Kidney (tissue), 13 donors: ENCODE measurements at regions not wholly inside any gene's neighbourhood (a gene's known extent, or its start where the extent isn't known, plus 50 kb on each side); places are given as distances from the start of the nearest gene placed in this dataset.

Experiments used
- DNase-seq, 5 donors: peaks; one replicate each; pipeline ENCODE4 v3.0.0-alpha.2; 2013 to 2020
- FAIRE-seq: peaks from 2 replicates; lab custom pipeline; 2012; peaks lifted over from hg19 to GRCh38; lab: Jason Lieb, UNC
- H3K27ac ChIP-seq, 2 donors: one replicate each; pipeline ENCODE4 v1.7.0; 2013; ENCODE audit warnings: low read depth in 2 of 2, low read length in 2 of 2, inconsistent platforms in 1 of 2
- H3K27me3 ChIP-seq: one replicate; pipeline ENCODE4 v1.7.1; 2013; ENCODE audit warnings: low read length, inconsistent platforms; ENCODE audit not compliant: control insufficient read depth, insufficient read depth
- H3K36me3 ChIP-seq, 3 donors: one replicate each; pipeline versions ENCODE4 v1.7.0 to v1.7.1; 2013; ENCODE audit warnings: low read length in 3 of 3, control low read depth in 1 of 3, inconsistent platforms in 1 of 3; ENCODE audit not compliant: insufficient read depth in 3 of 3, control insufficient read depth in 2 of 3
- H3K4me1 ChIP-seq, 3 donors: one replicate each; pipeline versions ENCODE4 v1.7.0 to v1.7.1; 2013; ENCODE audit warnings: low read length in 3 of 3, inconsistent platforms in 1 of 3, low read depth in 1 of 3; ENCODE audit not compliant: control insufficient read depth in 2 of 3, insufficient read depth in 2 of 3
- H3K4me3 ChIP-seq, 3 donors: one replicate each; pipeline versions ENCODE4 v1.7.0 to v1.8.1; 2013; ENCODE audit warnings: low read length in 3 of 3, control low read depth in 1 of 3, inconsistent platforms in 1 of 3
- H3K9ac ChIP-seq, 3 donors: one replicate each; pipeline versions ENCODE4 v1.7.0 to v1.7.1; 2013; ENCODE audit warnings: low read length in 3 of 3, control low read depth in 1 of 3, inconsistent platforms in 1 of 3
- H3K9me3 ChIP-seq, 3 donors: one replicate each; pipeline versions ENCODE4 v1.7.0 to v1.7.1; 2013; ENCODE audit warnings: low read length in 3 of 3, control low read depth in 1 of 3, inconsistent platforms in 1 of 3; ENCODE audit not compliant: control insufficient read depth in 2 of 3, insufficient read depth in 1 of 3
- CTCF ChIP-seq: IDR thresholded peaks from 3 replicates; pipeline ENCODE4 v1.5.1; 2012; ENCODE audit warnings: mild to moderate bottlenecking, moderate library complexity, borderline replicate concordance; ENCODE audit not compliant: insufficient read depth; ENCODE audit errors: extremely low read depth
- intact Hi-C: fragments of 100-400 bp; cut with DNase I; formaldehyde crosslinking; loops from one replicate; pipeline ENCODE4 v1.11.1; 2022
- donor health status: control.
- donor health status: control.
- donor health status: control.
- donor health status: control.
- donor health status: control.
- donor health status: DM: yes; HTN: yes; CAD: no.
- donor health status: Normal renal cell carcinoma (clear cell type).

- no peaks in the 10 kb centered on the region for H3K4me1 ChIP-seq
- no peaks in the 10 kb centered on the region for H3K9me3 ChIP-seq
- H3K27ac ChIP-seq: no peak overlapping the region
- TF ChIP-seq CTCF: no peak
- no peaks in the 10 kb centered on the region for H3K36me3 ChIP-seq
- no peak overlapping the region for H3K4me3 ChIP-seq
- DNase-seq: no peak
- FAIRE-seq: no peak
- H3K9ac ChIP-seq: no peak overlapping the region
- intact Hi-C loops: no loop called here
- H3K27me3 ChIP-seq: no peaks in the 10 kb centered on the region
Measured at GRCh38 chr5:153899746-153900145, 139.0 kb downstream of the FAM114A2 start.

GRCh38 chr5:153896701-153897100 lies 142.0 kb downstream of the FAM114A2 start:
- no peak for TF ChIP-seq CTCF
- peak in 2 of 5 donors; percentile 49 to 65 for DNase-seq
- Histone ChIP-seq H3K27ac (no peak overlapping the region), H3K9ac (no peak overlapping the region), H3K4me1 (no peaks in the 10 kb centered on the region), H3K9me3 (no peaks in the 10 kb centered on the region), H3K4me3 (no peak overlapping the region), H3K27me3 (no peaks in the 10 kb centered on the region), H3K36me3 (no peaks in the 10 kb centered on the region)
- no peak for FAIRE-seq
- intact Hi-C loops: no loop called here

GRCh38 chr5:153896117-153896516 lies 142.6 kb downstream of the FAM114A2 start:
- Histone ChIP-seq H3K9ac (no peak overlapping the region), H3K4me3 (no peak overlapping the region), H3K9me3 (no peaks in the 10 kb centered on the region), H3K27ac (no peak overlapping the region), H3K27me3 (no peaks in the 10 kb centered on the region), H3K4me1 (no peaks in the 10 kb centered on the region), H3K36me3 (no peaks in the 10 kb centered on the region)
- intact Hi-C loops: no loop called here
- FAIRE-seq: no peak
- no peak for TF ChIP-seq CTCF
- DNase-seq: no peak

GRCh38 chr5:153895266-153895665 lies 143.4 kb downstream of the FAM114A2 start:
- no peak overlapping the region for H3K27ac ChIP-seq
- no peak for DNase-seq
- H3K36me3 ChIP-seq: no peaks in the 10 kb centered on the region
- no peak overlapping the region for H3K4me3 ChIP-seq
- TF ChIP-seq CTCF: no peak
- intact Hi-C loops: no loop called here
- H3K9me3 ChIP-seq: no peaks in the 10 kb centered on the region
- H3K27me3 ChIP-seq: no peaks in the 10 kb centered on the region
- H3K9ac ChIP-seq: no peak overlapping the region
- FAIRE-seq: no peak
- H3K4me1 ChIP-seq: no peaks in the 10 kb centered on the region
